ENCODE measurements at regions not wholly inside any gene's neighbourhood (a gene's known extent, or its start where the extent isn't known, plus 50 kb on each side); places are given as distances from the start of the nearest gene placed in this dataset.

- peak; percentile 53 for DNase-seq (ENCODE audit: insufficient read length)
- TF ChIP-seq POLR2A (IDR thresholded peaks at IDR 0.05; ENCODE audit: low read depth, low read length) (peak; percentile 32; the same call in 1 of the 2 replicates), TAF1 (IDR thresholded peaks at IDR 0.05; ENCODE audit: borderline replicate concordance, low read depth, low read length) (no peak)
- peak; percentile 90 for FAIRE-seq
These were observed 76.6 kb downstream of the NDUFS5 start for GRCh38 chr1:39102537-39103327.

GRCh38 chr1:39103328-39104157 is 77.4 kb downstream of the NDUFS5 start:
- DNase-seq (ENCODE audit: insufficient read length) (no peak), FAIRE-seq (no peak)
- TF ChIP-seq POLR2A (IDR thresholded peaks at IDR 0.05; ENCODE audit: low read depth, low read length) = no peak
- no peak for TF ChIP-seq TAF1 (IDR thresholded peaks at IDR 0.05; ENCODE audit: borderline replicate concordance, low read depth, low read length)
- TF ChIP-seq POLR2AphosphoS5 (IDR thresholded peaks at IDR 0.05; ENCODE audit: low read depth, low read length) = no peak

GRCh38 chr1:39104158-39105060 is 78.3 kb downstream of the NDUFS5 start:
- FAIRE-seq (peak; percentile 51), DNase-seq (ENCODE audit: insufficient read length) (no peak)
- TF ChIP-seq POLR2A (IDR thresholded peaks at IDR 0.05; ENCODE audit: low read depth, low read length) = no peak
- TF ChIP-seq POLR2AphosphoS5 (IDR thresholded peaks at IDR 0.05; ENCODE audit: low read depth, low read length) = no peak
- no peak for TF ChIP-seq TAF1 (IDR thresholded peaks at IDR 0.05; ENCODE audit: borderline replicate concordance, low read depth, low read length)

GRCh38 chr1:39105061-39105840 is 79.1 kb downstream of the NDUFS5 start:
- DNase-seq (ENCODE audit: insufficient read length) = peak; percentile 70
- FAIRE-seq = peak; percentile 33
- no peak for TF ChIP-seq TAF1 (IDR thresholded peaks at IDR 0.05; ENCODE audit: borderline replicate concordance, low read depth, low read length)
- peak; percentile 47; the same call in 1 of the 2 replicates for TF ChIP-seq POLR2A (IDR thresholded peaks at IDR 0.05; ENCODE audit: low read depth, low read length)

GRCh38 chr1:39105841-39106765 is 80.0 kb downstream of the NDUFS5 start:
- no peak for TF ChIP-seq POLR2AphosphoS5 (IDR thresholded peaks at IDR 0.05; ENCODE audit: low read depth, low read length)
- TF ChIP-seq TAF1 (IDR thresholded peaks at IDR 0.05; ENCODE audit: borderline replicate concordance, low read depth, low read length) = no peak
- no peak for TF ChIP-seq POLR2A (IDR thresholded peaks at IDR 0.05; ENCODE audit: low read depth, low read length)
- FAIRE-seq (no peak), DNase-seq (ENCODE audit: insufficient read length) (no peak)

GRCh38 chr1:39106801-39107327 is 80.7 kb downstream of the NDUFS5 start:
- no peak for DNase-seq (ENCODE audit: insufficient read length)
- TF ChIP-seq POLR2A (IDR thresholded peaks at IDR 0.05; ENCODE audit: low read depth, low read length) (no peak), TAF1 (IDR thresholded peaks at IDR 0.05; ENCODE audit: borderline replicate concordance, low read depth, low read length) (no peak), POLR2AphosphoS5 (IDR thresholded peaks at IDR 0.05; ENCODE audit: low read depth, low read length) (no peak)
- no peak for FAIRE-seq

GRCh38 chr1:39107341-39108290 is 81.5 kb downstream of the NDUFS5 start:
- TF ChIP-seq TAF1 (IDR thresholded peaks at IDR 0.05; ENCODE audit: borderline replicate concordance, low read depth, low read length) (no peak), POLR2A (IDR thresholded peaks at IDR 0.05; ENCODE audit: low read depth, low read length) (no peak), POLR2AphosphoS5 (IDR thresholded peaks at IDR 0.05; ENCODE audit: low read depth, low read length) (no peak)
- FAIRE-seq (no peak), DNase-seq (ENCODE audit: insufficient read length) (no peak)

- TF ChIP-seq POLR2AphosphoS5 (IDR thresholded peaks at IDR 0.05; ENCODE audit: low read depth, low read length) = no peak
- no peak for TF ChIP-seq POLR2A (IDR thresholded peaks at IDR 0.05; ENCODE audit: low read depth, low read length)
- no peak for TF ChIP-seq TAF1 (IDR thresholded peaks at IDR 0.05; ENCODE audit: borderline replicate concordance, low read depth, low read length)
- DNase-seq (ENCODE audit: insufficient read length) (no peak), FAIRE-seq (no peak)
These were observed 83.5 kb downstream of the NDUFS5 start for GRCh38 chr1:39109644-39110043.

Measured in GM12892 (cell line).